HL-60 (cell line): ENCODE measurements at regions not wholly inside any gene's neighbourhood (a gene's known extent, or its start where the extent isn't known, plus 50 kb on each side); places are given as distances from the start of the nearest gene placed in this dataset.

ENCODE experiments used
- GABPA ChIP-seq: IDR thresholded peaks from 2 replicates; pipeline ENCODE4 v1.6.1; 2012; ENCODE audit warnings: low read depth
- POLR2AphosphoS5 ChIP-seq: IDR thresholded peaks from 2 replicates; pipeline ENCODE4 v1.6.1; 2012; ENCODE audit warnings: low read depth
- SPI1 ChIP-seq: IDR thresholded peaks from 2 replicates; pipeline ENCODE4 v1.6.1; 2012; ENCODE audit warnings: low read depth, mild to moderate bottlenecking, borderline replicate concordance
- TF ChIP-seq, protein P1 (sequence below): IDR thresholded peaks from one replicate; pipeline ENCODE4 v1.5.1; 2011; ENCODE audit warnings: low read length, control low read depth, inconsistent platforms; ENCODE audit not compliant: insufficient read depth
- TF ChIP-seq, protein P2 (sequence below): IDR thresholded peaks from 2 replicates; pipeline ENCODE4 v1.6.1; 2012; ENCODE audit warnings: low read depth; ENCODE audit not compliant: insufficient replicate concordance

DNA sequence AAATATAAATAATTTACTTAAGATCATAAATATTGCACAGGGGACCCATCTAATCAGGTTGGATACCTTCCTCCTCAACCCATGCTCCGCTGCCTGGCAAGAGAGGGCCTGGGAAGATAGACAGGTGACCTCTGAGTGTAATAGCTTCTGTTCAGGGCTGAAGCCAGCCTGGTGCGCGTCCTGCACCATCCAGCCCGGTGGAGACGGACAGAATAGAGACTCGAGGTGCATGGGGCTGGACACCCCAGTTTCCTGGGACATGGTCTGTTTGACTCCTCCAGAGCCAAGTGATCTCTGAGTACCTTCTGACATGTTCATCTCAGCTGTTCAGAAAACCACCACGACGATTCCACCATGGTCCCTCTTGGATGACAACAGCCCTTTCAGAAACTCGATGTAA lies 209.3 kb upstream of the MYT1L start:
- TF ChIP-seq, protein P1, sequence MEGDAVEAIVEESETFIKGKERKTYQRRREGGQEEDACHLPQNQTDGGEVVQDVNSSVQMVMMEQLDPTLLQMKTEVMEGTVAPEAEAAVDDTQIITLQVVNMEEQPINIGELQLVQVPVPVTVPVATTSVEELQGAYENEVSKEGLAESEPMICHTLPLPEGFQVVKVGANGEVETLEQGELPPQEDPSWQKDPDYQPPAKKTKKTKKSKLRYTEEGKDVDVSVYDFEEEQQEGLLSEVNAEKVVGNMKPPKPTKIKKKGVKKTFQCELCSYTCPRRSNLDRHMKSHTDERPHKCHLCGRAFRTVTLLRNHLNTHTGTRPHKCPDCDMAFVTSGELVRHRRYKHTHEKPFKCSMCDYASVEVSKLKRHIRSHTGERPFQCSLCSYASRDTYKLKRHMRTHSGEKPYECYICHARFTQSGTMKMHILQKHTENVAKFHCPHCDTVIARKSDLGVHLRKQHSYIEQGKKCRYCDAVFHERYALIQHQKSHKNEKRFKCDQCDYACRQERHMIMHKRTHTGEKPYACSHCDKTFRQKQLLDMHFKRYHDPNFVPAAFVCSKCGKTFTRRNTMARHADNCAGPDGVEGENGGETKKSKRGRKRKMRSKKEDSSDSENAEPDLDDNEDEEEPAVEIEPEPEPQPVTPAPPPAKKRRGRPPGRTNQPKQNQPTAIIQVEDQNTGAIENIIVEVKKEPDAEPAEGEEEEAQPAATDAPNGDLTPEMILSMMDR: no peak
- TF ChIP-seq POLR2AphosphoS5: no peak
- TF ChIP-seq GABPA: no peak
- TF ChIP-seq, protein P2, sequence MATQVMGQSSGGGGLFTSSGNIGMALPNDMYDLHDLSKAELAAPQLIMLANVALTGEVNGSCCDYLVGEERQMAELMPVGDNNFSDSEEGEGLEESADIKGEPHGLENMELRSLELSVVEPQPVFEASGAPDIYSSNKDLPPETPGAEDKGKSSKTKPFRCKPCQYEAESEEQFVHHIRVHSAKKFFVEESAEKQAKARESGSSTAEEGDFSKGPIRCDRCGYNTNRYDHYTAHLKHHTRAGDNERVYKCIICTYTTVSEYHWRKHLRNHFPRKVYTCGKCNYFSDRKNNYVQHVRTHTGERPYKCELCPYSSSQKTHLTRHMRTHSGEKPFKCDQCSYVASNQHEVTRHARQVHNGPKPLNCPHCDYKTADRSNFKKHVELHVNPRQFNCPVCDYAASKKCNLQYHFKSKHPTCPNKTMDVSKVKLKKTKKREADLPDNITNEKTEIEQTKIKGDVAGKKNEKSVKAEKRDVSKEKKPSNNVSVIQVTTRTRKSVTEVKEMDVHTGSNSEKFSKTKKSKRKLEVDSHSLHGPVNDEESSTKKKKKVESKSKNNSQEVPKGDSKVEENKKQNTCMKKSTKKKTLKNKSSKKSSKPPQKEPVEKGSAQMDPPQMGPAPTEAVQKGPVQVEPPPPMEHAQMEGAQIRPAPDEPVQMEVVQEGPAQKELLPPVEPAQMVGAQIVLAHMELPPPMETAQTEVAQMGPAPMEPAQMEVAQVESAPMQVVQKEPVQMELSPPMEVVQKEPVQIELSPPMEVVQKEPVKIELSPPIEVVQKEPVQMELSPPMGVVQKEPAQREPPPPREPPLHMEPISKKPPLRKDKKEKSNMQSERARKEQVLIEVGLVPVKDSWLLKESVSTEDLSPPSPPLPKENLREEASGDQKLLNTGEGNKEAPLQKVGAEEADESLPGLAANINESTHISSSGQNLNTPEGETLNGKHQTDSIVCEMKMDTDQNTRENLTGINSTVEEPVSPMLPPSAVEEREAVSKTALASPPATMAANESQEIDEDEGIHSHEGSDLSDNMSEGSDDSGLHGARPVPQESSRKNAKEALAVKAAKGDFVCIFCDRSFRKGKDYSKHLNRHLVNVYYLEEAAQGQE: no peak
- TF ChIP-seq SPI1: no peak
